ENCODE measurements at regions not wholly inside any gene's neighbourhood (a gene's known extent, or its start where the extent isn't known, plus 50 kb on each side); places are given as distances from the start of the nearest gene placed in this dataset.

GRCh38 chr11:45432100-45432499 is 146.0 kb upstream of the SYT13 start:
- TF ChIP-seq RXRA (IDR thresholded peaks at IDR 0.05; ENCODE audit: borderline replicate concordance, low read depth): no peak
- TF ChIP-seq RAD21 (IDR thresholded peaks at IDR 0.05; ENCODE audit: low read length): no peak
- TF ChIP-seq CTCF (IDR thresholded peaks at IDR 0.05): no peak
- no peak for TF ChIP-seq MEF2A (IDR thresholded peaks at IDR 0.05; ENCODE audit: borderline replicate concordance, low read depth)
- no peak for TF ChIP-seq SIN3A (IDR thresholded peaks at IDR 0.05; ENCODE audit: borderline replicate concordance, low read depth, low read length)
- no peak for TF ChIP-seq GABPA (IDR thresholded peaks at IDR 0.05; ENCODE audit: low read depth)
- TF ChIP-seq USF2 (IDR thresholded peaks at IDR 0.05; ENCODE audit: borderline replicate concordance, low read depth, low read length): no peak
- no peak for TF ChIP-seq RCOR1 (IDR thresholded peaks at IDR 0.05; ENCODE audit: low read length)
- TF ChIP-seq FOXM1 (IDR thresholded peaks at IDR 0.05; ENCODE audit: low read depth): no peak
- no peak for TF ChIP-seq EZH2phosphoT487 (IDR thresholded peaks at IDR 0.05; ENCODE audit: borderline replicate concordance, low read depth)
- TF ChIP-seq YY1 (IDR thresholded peaks at IDR 0.05; ENCODE audit: low read depth): no peak
- TF ChIP-seq POLR2AphosphoS5 (IDR thresholded peaks at IDR 0.05; ENCODE audit: low read depth, low read length): no peak
